ENCODE measurements at regions not wholly inside any gene's neighbourhood (a gene's known extent, or its start where the extent isn't known, plus 50 kb on each side); places are given as distances from the start of the nearest gene placed in this dataset.

DNA sequence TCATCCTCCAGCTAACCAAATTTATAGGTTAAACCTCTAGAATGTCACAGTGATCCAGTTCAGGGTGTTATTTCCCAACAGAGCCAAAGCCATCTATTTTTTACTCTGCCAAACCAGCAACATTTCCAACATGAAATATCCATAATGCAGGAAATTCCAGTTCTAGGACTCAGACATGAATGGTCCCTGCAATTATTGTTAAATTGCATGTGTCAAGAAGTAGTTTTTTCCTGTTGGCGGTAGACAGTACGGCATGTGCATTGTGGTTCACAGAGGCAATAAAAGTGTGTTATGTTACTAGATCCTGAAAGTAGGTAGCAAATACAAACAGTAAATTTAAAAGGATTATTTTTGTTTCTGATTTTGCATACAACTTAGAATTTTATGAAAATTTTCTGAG is 215.7 kb upstream of the THBS1 start:
- DNase-seq: no peak

DNA sequence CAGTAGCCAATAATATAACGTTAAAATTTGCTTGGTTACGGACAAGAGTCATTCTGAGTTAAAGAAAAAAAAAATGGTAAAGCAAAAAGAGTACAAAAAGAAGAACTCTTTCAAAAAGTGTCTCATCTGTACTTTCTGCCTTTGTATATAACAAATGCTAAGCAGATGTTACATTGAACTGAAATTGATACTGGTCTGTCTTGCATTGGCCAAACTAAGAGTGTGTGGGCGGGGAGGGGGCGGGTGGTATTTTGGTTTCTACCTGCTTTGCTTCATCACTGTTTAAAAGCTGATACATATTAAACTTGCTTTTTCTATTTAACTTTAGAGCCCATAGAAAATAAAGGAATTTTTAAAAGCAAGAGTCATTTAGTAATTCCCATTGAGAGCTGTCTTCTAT is 215.0 kb upstream of the THBS1 start:
- no peak for DNase-seq

DNA sequence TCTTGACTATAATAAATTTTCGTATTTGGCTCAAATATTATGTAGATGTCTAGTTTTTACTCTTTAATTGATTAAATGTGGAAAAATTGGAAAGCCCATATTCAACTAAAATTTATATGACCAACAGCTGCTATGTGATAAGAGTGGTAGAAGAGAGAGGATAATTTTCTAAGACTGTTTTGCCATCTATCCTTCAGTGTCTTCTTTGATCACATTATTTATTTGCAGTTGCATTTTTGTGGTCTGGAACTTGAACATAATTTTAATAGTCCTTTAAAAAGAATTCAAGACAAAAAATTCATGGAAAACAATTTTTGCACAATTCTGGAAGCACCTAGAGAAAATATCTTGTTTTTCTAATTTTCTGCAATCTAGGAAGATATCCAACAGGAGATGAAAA is 213.3 kb upstream of the THBS1 start:
- no peak for DNase-seq

DNA sequence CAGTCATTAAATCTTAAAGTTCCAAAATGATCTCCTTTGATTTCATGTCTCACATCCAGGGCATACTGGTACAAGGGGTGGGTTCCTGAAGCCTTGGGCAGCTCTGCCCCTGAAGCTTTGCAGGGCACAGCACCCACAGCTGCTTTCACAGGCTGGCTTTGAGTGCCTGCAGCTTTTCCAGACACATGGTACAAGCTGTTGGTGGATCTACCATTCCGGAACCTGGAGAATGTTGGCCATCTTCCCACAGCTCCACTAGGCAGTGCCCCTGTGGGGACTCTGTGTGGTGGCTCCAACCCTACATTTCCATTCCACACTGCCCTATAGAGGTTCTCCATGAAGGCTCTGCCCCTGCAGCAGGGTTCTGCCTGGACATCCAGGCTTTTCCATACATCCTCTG is 211.1 kb upstream of the THBS1 start:
- DNase-seq: no peak

DNA sequence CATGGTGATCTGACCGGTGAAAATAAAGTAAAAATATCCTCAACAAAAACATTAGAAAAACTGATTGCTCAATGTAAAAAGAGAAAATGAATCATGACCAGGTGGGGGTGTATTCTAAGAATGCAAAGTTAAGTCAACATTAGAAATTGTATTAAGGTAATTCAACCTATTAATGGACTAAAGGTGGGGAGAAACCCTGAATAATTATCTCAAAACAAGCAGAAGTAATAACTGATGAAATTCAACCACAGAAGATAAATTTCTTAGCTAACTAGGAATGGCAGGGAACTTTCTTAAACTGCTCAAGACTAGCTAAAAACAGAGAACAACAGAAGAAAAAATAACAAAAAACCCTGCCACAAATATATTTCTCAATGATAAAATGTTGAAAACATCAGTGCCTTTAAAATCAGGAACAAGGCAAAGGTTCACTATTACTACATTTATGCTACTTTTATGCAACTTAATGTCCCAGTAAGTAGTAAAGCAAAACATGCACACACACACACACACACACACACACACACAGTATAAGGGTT is 204.4 kb upstream of the THBS1 start:
- no peak for DNase-seq

DNA sequence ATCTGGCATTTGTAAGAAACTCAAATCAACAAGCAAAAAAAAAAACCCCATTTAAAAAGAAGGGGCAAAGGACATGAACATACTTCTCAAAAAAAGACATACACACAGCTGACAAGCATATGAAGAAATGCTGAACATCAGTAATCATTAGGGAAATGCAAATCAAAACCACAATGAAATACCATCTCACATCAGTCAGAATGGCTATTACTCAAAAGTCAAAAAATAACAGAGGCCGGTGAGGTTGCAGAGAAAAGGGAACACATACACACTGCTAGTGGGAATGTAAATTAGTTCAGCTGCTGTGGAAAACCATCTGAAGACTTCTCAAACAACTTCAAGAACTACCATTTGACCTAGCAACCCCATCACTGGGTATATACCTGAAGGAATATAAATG is 199.4 kb upstream of the THBS1 start:
- no peak for DNase-seq

DNA sequence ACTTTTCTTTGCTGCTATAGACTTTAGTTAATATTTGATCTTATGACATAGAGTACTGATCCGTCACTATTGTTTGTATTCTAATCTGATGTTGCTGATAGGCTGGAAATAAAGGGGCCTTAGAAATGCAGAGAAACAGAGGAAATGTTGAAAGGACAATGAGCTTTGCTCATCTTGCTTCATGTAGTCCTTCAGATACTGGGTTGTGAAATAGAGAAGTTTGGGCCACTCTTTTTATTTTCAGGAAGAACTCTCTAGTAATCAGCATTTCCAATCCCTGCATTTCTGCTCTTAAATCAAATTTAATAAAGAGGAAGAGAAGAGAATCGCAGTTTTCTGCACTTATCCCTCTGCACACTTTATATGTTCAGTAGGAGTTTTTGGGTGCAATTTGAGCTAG is 192.8 kb upstream of the THBS1 start:
- DNase-seq: no peak

DNA sequence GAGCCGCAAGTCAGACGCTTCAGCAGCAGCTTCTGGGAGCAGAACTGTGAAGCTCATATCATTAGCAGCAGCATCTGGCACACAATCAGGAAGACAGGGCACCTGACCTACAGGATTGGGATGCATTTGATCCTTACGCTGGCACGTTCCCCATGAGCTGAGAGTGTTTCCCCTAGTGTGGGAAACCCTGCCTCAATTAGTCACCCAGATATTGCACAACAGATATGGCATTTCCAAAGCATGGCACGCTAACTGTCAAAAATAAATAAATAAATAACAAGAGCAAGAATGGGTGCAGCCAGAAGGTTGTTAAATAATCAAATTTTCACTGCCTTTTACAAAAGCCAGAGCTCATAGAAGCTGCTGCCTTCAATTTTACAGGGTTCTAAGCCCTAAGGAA is 189.6 kb upstream of the THBS1 start:
- no peak for DNase-seq

DNA sequence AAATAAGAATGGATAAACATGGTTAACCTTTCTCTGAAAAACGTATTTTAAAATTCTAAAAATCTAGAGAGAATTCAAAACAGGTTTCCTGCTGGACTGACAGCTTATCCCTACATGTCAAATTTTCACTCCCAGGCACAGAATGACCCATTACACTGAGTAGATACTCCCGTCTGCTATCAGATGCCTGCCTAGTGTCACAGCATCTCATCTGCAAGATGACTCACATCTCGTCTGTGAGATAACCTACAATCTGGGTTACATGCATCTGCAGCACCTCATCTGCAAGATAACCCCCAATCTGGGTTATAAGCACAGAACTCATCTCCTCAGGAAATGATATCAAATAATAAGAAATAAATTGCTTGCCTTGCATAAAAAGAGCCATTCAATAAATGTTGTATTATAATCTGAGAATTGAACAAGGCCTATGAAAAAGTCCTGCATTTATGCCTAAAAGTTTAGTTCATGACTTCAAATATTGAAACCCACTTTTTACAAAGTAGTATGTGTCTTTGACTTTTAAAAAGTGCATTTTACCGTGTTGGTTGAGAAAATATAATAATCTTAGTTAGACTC is 188.3 kb upstream of the THBS1 start:
- DNase-seq: no peak

DNA sequence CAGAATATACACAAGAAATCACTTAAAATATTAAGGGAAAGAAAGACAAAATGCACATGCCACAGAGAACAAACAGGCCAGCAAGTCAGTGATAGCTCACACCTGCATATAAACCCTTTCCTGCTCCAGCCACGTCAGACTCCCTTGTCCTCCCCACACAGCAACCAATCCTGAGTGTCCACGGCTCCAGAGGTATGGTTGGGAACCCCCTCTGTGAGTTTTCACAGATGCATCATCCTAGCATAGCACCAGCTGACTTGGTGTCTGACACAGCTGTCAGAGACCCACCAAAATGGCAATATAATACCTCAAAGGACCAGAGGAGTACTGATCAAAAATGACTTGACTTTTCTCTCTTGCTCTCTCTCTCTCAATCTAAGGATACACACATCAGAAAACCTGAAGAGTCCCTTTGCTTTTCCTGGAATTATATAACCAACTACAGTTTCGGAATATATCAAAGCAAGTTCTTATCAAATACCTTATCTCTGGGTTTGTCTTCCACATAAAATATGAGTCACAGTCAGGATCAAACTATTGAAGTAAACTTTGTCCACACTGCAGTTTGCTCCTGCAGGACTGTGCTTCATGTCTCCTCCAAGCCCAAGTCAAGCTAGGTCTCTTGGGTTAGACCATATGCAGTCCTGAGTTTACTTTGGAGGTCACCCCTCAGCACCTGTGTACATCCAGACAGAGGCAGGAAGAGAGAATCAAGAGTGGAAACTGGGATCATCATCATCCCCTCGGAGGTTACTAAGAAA is 187.1 kb upstream of the THBS1 start:
- DNase-seq: no peak

DNA sequence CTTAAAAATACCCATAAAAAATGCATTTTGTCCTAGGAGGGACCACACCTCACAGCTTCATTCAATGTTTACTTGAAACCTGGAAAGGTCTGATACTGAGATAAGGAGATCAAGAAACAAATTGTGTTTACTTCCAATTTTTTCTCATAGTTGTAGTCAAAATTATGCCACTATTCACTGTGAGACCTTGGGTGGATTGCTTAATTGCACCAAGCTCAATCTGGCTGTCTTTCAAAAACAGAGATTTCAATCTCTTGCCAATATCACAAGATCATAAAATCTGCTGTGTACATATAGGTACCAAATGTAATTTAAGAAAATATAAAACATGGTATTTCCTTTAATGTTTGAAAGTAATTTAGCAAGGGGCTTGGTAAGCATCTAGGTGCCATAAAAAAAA is 186.4 kb upstream of the THBS1 start:
- DNase-seq: no peak

DNA sequence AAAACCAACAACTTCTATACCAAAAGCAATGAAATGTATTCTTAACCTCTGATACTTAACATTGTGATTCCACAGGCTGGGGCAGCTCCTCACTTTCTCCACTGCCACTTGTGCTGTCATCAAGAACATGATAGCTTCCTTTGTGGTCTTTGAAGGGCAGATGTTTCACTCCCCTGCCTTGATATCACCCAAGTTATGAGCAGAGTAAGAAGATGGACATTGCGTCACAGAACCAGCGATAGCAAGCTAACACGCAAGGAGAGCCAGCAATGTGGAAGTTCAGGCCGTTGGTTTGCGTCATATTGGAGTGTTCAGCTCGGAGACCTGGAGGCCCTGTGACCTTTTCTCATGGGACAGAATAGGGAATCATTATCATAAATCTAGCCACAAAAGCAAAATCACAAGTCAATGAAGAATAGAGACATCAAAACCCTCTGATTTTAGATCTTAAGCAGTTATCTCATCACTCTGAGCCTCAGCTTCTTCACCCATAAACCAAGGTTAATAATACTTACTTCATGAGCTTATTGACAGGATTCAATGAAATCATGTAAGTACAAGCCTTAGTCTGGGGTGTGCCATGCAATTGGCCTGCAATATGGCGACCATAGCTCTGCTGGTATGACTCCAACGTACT is 183.8 kb upstream of the THBS1 start:
- no peak for DNase-seq

DNA sequence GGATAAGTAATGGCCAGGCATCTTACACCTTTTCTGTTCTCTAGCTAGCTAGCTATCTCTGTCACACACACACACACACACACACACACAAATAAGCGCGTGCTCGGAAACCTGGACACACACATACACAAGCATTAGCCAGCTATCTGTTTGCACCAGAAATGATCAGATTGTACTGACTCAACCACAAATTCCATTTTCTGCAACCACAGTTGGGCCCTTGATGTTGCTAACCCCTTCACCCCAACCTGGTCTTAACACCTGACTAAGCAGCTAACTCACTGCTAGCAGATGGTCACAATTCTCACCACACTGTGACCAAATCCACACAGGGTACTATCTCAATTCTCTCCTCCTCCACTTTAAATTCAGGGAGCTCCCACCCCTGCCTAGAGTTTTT is 183.0 kb upstream of the THBS1 start:
- DNase-seq: no peak

DNA sequence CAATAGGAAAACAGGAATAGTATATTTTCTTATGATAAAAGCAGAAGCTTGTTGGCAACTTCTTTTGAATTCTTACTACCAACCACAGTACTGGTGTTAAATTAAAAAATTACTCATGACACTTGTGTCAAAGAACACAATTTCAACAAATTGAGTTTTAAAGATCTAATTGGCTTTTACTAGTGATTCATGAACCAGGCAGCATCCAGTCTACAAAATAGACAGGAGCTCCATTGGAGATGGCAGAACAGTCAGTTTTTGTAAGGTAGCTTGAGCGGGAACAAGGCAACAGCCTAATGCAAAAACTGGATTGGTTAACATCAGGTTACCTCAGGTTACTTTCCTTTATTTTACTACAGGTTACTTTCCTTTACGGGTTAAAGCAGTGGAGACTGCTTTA is 181.3 kb upstream of the THBS1 start:
- DNase-seq: no peak

DNA sequence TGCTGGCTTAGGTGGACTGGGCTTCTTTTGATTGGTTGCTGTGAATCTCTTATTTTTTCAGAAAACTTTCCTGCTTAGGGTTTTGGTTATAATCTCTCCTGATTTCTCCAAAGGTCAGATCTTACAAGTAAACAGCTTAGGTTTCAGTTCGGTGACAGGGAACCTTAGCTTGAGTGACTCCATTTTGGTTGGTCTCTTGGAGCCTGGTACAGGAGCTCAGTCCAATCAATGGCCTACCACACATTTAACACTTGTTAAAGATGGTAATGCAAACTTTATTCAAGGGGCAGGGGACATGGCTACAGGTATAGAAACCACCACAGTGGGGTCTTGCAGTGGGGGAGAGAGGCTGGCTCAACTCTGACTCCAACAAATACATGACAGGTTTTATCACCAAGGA is 180.9 kb upstream of the THBS1 start:
- DNase-seq: no peak

DNA sequence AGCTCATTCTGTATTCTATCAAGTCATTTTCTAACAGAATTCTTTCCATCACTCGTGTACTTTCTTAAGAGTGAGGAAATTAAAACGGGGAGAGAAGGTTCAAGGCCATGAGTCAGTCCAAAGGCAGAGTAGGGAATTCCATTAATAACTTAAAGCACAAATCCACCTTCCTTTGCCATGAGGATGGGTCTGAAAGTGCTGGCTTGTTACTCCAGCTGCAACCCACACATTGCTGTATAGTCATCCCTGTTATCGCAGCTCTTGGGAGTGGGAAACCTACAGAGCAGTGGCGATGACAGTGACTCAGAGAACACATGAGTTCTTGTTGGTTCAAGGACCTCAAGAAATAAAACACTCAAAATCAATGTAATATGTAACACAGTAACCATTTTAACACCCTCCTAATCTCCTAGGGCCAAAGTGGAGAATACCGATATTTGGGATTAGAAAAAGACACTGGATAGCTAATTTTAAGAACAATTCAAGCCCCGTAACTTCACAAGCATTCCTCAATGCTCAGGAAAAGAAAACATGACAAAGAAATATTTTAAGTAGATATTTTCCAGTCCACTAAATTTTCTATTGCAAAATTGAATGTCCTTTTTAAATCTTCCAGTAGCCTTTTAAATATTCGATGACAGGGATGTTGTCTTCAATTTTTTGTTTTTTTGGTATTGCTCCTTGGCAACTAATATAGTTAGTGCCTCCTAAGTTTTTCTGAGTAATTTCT is 179.9 kb upstream of the THBS1 start:
- no peak for DNase-seq

DNA sequence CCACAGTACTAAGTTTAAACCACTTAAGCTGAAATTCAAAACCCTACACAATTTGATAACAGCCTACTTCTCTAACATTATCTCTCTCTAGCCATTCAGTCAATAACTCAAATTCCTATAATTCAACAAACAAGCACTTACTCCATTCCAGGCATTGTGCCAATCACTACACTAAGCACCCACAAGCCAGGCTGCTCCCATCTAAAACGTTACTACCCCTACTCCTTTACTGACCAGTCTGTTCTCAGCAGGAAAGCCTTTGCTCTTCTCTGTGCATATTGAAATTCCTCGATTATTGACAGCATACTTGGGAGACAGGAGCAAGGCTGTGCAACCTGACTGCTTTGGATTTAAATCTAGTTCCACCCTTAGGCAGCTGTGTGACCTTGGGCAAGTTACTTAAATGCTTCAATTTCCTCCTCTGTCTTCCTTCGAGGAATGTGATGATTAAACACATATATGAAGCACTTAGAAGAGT is 177.2 kb upstream of the THBS1 start:
- DNase-seq: no peak

DNA sequence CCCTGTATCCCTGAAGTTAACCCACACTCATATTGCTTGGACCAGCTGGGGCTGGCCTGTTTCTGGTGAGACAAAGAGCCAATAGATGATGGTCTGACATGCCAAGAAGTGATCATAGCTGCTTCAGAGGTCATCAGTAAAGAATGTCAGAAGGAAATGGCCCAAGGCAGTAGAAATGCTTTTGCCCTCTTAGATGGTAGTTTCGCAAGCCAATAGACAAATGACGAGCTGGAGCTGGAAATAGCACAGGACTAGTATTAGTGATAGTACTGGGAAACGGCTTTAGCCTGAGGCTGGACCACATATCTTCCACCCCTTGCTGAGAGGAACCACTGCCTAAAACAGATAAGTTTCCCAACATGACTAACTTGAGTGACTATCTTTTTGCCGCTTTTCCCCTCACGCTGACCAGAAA is 176.1 kb upstream of the THBS1 start:
- DNase-seq: no peak

DNA sequence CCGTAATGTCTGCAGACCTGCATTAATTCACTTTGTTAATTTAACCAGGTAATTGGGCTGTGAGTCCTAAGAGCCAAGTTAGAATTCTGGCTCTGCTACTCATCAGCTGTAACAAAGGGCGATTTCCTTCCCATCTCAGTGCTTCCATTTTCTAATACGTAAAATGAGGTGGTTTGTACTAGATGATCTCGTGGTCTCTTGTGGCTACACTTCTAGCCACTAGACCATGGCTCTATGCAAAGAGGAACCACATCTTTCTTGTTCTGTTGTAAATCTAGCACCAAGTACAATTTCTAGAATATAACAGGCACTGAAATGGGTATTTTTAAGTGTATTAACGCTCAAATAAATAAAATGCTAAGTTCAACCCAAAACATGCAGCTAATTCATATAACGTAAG is 174.4 kb upstream of the THBS1 start:
- DNase-seq: no peak

DNA sequence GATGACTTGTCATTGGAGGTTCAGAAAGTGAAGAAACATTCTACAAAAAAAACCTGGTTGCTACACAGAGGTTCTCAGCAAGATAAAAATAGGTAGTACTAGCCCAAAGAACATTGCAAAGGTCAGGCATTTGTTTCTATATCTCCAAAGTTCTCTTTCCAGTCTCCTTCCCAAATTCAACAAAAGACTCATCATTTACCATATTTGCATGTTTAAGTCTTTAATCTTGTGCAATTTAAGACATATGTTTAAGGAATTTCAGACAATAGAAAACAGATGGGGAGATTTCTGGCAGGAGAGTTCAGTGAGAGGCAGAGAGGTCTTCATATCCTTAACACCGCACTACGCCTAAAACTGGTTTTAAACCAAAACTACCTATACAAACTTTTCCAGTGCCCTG is 173.8 kb upstream of the THBS1 start:
- DNase-seq: no peak

DNA sequence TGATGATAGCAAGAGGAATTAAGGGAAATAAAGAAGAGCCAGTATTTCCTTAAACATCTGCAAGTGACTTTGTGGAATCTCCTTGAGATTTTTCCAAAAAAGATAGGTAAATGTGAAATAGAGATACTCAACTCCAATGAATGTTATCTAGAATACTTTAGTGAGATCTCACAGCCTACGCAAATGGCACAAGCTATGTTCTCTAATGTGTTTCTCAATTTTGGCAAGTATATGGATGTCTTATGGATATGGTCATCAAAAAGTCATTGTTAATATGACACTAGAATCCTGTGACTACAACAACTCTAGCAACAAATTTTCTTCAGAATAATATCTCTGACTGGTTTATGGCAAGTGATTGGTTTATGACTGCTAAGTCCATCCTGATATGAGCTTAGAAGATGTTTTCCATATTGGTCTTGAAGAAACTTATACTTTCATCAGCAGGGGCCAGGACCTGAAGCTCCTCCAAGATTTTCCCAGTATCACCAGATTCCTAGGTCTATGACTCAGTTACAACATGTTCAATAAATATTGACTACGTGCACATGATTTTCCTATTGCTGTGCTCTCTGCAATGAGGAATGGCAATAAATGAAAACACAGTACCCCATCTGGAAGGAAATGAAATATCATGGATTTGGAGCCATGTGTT is 170.9 kb upstream of the THBS1 start:
- no peak for DNase-seq

DNA sequence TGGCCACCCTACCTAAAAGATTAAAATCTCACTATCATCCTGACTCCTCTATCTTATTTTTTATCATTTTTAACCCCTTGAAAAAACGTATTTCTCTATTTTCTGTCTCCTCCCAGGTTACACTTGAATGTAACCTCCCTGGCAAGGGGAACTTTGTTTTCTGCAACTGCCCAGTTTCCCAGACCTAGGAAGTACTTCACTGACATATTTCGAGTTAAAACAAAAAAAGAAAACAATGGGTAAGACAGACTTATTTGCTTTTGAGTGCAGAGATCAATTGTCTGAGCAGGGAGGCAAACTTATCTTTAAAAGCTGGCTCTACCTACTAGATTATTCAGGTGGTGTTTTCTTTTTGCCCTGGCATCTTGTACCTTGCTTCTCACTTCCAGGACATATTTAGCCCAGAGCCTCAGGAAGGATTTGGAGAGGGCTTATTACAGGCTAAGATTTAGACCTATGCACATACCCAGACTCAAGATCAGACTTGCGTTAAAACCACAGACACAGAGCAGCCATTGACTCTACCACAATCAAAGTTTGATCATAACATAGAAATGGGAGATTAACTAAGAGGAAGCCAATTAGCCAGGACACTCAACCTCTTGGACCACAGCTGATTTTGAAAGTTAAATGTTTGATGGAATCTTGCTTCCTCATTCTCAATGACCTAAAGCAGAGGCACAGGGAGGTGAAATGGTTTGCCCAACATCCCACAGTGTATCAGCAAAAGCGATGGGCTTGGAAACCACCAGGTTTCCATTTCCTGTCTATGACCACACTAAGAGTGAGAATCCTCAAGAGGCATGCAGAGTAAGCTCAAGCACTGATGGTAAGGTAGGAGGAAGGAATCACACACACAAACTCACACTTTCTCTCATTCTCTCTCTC is 169.5 kb upstream of the THBS1 start:
- no peak for DNase-seq
